H9 (cell line): ENCODE measurements at regions not wholly inside any gene's neighbourhood (a gene's known extent, or its start where the extent isn't known, plus 50 kb on each side); places are given as distances from the start of the nearest gene placed in this dataset.

ENCODE experiments used
- DNase-seq: peaks from one replicate; pipeline ENCODE4 v3.0.0-alpha.2; 2017
- H2AFZ ChIP-seq: one replicate; pipeline ENCODE4 v1.6.1; 2013; ENCODE audit warnings: mild to moderate bottlenecking, low read length, control low read depth, moderate library complexity
- H2AK5ac ChIP-seq: 2 replicates; pipeline ENCODE4 v1.6.1; 2013; ENCODE audit warnings: low read length, control low read depth, mixed read lengths; ENCODE audit not compliant: insufficient read length
- H2BK120ac ChIP-seq: one replicate; pipeline ENCODE4 v1.6.1; 2013; ENCODE audit warnings: low read depth, mild to moderate bottlenecking, low read length, control low read depth, inconsistent platforms; ENCODE audit not compliant: poor library complexity, severe bottlenecking
- H2BK12ac ChIP-seq: 2 replicates; pipeline ENCODE4 v1.6.1; 2013; ENCODE audit warnings: low read length, control low read depth, mixed read lengths, low read depth; ENCODE audit not compliant: insufficient read length
- H2BK15ac ChIP-seq: 2 replicates; pipeline ENCODE4 v1.6.1; 2013; ENCODE audit warnings: low read depth, low read length, control low read depth
- H2BK20ac ChIP-seq: one replicate; pipeline ENCODE4 v1.6.1; 2013; ENCODE audit warnings: low read depth, mild to moderate bottlenecking, low read length, control low read depth, inconsistent platforms; ENCODE audit not compliant: poor library complexity, severe bottlenecking
- H2BK5ac ChIP-seq: 2 replicates; pipeline ENCODE4 v1.6.1; 2013; ENCODE audit warnings: low read length, control low read depth, mixed read lengths; ENCODE audit not compliant: insufficient read length
- H3K14ac ChIP-seq: 2 replicates; pipeline ENCODE4 v1.6.1; 2013; ENCODE audit warnings: low read length, control low read depth; ENCODE audit not compliant: insufficient read depth
- H3K18ac ChIP-seq: 2 replicates; pipeline ENCODE4 v1.6.1; 2013; ENCODE audit warnings: low read depth, mild to moderate bottlenecking, mixed read lengths, low read length, control low read depth; ENCODE audit not compliant: insufficient read length
- H3K23ac ChIP-seq: 2 replicates; pipeline ENCODE4 v1.6.1; 2013; ENCODE audit warnings: low read length, control low read depth, mixed read lengths, low read depth; ENCODE audit not compliant: insufficient read length
- H3K23me2 ChIP-seq: 2 replicates; pipeline ENCODE4 v1.6.1; 2013; ENCODE audit warnings: low read depth, mild to moderate bottlenecking, mixed read lengths, low read length, control low read depth; ENCODE audit not compliant: insufficient read length, poor library complexity, severe bottlenecking
- H3K27ac ChIP-seq: 2 replicates; pipeline ENCODE4 v1.5.1; 2013; ENCODE audit warnings: low read length, control low read depth, mixed read lengths, low read depth; ENCODE audit not compliant: insufficient read length
- H3K27me3 ChIP-seq: 2 replicates; pipeline ENCODE4 v1.6.1; 2013; ENCODE audit warnings: low read length, control low read depth, inconsistent platforms; ENCODE audit not compliant: insufficient read depth
- H3K4ac ChIP-seq: 2 replicates; pipeline ENCODE4 v1.6.1; 2013; ENCODE audit warnings: low read depth, mild to moderate bottlenecking, control low read depth, inconsistent platforms, low read length, moderate library complexity
- H3K4me1 ChIP-seq: 2 replicates; pipeline ENCODE4 v1.6.1; 2013; ENCODE audit warnings: low read length, control low read depth, inconsistent platforms; ENCODE audit not compliant: insufficient read depth
- H3K4me2 ChIP-seq: 2 replicates; pipeline ENCODE4 v1.6.1; 2013; ENCODE audit warnings: low read length, control low read depth, mixed read lengths; ENCODE audit not compliant: insufficient read length, insufficient read depth
- H3K56ac ChIP-seq: 2 replicates; pipeline ENCODE4 v1.6.1; 2013; ENCODE audit warnings: low read depth, mild to moderate bottlenecking, mixed read lengths, low read length, control low read depth; ENCODE audit not compliant: insufficient read length
- H3K79me1 ChIP-seq: 2 replicates; pipeline ENCODE4 v1.6.1; 2013; ENCODE audit warnings: low read depth, mild to moderate bottlenecking, moderate library complexity, low read length, control low read depth, inconsistent platforms; ENCODE audit not compliant: insufficient read depth, poor library complexity, severe bottlenecking
- H3K79me2 ChIP-seq: 2 replicates; pipeline ENCODE4 v1.6.1; 2013; ENCODE audit warnings: low read length, control low read depth, inconsistent platforms; ENCODE audit not compliant: insufficient read depth
- H3K9ac ChIP-seq: 2 replicates; pipeline ENCODE4 v1.6.1; 2013; ENCODE audit warnings: low read length, control low read depth, mixed read lengths; ENCODE audit not compliant: insufficient read length; ENCODE audit errors: extremely low read depth
- H3K9me3 ChIP-seq: one replicate; pipeline ENCODE4 v1.6.1; 2013; ENCODE audit warnings: low read depth, low read length, inconsistent platforms; ENCODE audit not compliant: control insufficient read depth
- H3T11ph ChIP-seq: one replicate; pipeline ENCODE4 v1.6.1; 2013; ENCODE audit warnings: mild to moderate bottlenecking, low read length, control low read depth, inconsistent platforms
- H4K20me1 ChIP-seq: one replicate; pipeline ENCODE4 v1.6.1; 2013; ENCODE audit not compliant: control insufficient read depth, insufficient read length, insufficient read depth
- H4K5ac ChIP-seq: 2 replicates; pipeline ENCODE4 v1.6.1; 2013; ENCODE audit warnings: low read depth, mild to moderate bottlenecking, mixed read lengths, low read length, control low read depth; ENCODE audit not compliant: insufficient read length
- H4K8ac ChIP-seq: replicated peaks from 2 replicates; pipeline ENCODE4 v1.6.1; 2013; ENCODE audit warnings: low read length, control low read depth, mixed read lengths, low read depth; ENCODE audit not compliant: insufficient read length
- H4K91ac ChIP-seq: 2 replicates; pipeline ENCODE4 v1.6.1; 2013; ENCODE audit warnings: low read depth, mild to moderate bottlenecking, moderate library complexity, mixed read lengths, low read length, control low read depth; ENCODE audit not compliant: insufficient read length
- H3K27ac Mint-ChIP-seq, 3 experiments: 2 replicates in 2 of 3; 3 replicates in 1 of 3; pipeline ENCODE4 v1.8.0; 2020 to 2021; ENCODE audit warnings: mixed read lengths in 3 of 3, mild to moderate bottlenecking in 1 of 3, moderate library complexity in 1 of 3
- H3K27me3 Mint-ChIP-seq: 2 replicates; pipeline ENCODE4 v1.8.0; 2021; ENCODE audit warnings: low read depth, mild to moderate bottlenecking, moderate library complexity, mixed read lengths
- H3K36me3 Mint-ChIP-seq, 3 experiments: 2 replicates in 2 of 3; 3 replicates in 1 of 3; pipeline ENCODE4 v1.8.0; 2020 to 2021; ENCODE audit warnings: low read depth in 3 of 3, mixed read lengths in 3 of 3; ENCODE audit not compliant: insufficient read depth in 1 of 3
- H3K4me1 Mint-ChIP-seq, 2 experiments: 2 replicates each; pipeline ENCODE4 v1.8.0; 2020; ENCODE audit warnings: mixed read lengths in 2 of 2
- H3K4me3 Mint-ChIP-seq, 2 experiments: 2 replicates in 1 of 2; 3 replicates in 1 of 2; pipeline ENCODE4 v1.8.0; 2020 to 2021; ENCODE audit warnings: mild to moderate bottlenecking in 2 of 2, mixed read lengths in 2 of 2, moderate library complexity in 1 of 2
- H3K9me3 Mint-ChIP-seq, 2 experiments: 2 replicates in 1 of 2; 3 replicates in 1 of 2; pipeline ENCODE4 v1.8.0; 2020; ENCODE audit warnings: mild to moderate bottlenecking in 2 of 2, mixed read lengths in 2 of 2, moderate library complexity in 1 of 2
- WGBS: extraction: QIAGEN DNeasy Blood & Tissue Kit; methylation state at CpG from one replicate; pipeline ENCODE4 v1.1.7; 2013; ENCODE audit warnings: missing lambda C conversion rate, low lambda C conversion rate, mixed read lengths; ENCODE audit not compliant: insufficient read length; ENCODE audit errors: extremely low coverage; 5-methylcytosine and 5-hydroxymethylcytosine counted together
- TF ChIP-seq, protein P1 (sequence below): fragments of 200-600 bp; sonication (generic); conservative IDR thresholded peaks from 3 replicates; pipeline ENCODE4 v1.8.0; 2021; ENCODE audit warnings: antibody characterized with exemption, mild to moderate bottlenecking

DNA sequence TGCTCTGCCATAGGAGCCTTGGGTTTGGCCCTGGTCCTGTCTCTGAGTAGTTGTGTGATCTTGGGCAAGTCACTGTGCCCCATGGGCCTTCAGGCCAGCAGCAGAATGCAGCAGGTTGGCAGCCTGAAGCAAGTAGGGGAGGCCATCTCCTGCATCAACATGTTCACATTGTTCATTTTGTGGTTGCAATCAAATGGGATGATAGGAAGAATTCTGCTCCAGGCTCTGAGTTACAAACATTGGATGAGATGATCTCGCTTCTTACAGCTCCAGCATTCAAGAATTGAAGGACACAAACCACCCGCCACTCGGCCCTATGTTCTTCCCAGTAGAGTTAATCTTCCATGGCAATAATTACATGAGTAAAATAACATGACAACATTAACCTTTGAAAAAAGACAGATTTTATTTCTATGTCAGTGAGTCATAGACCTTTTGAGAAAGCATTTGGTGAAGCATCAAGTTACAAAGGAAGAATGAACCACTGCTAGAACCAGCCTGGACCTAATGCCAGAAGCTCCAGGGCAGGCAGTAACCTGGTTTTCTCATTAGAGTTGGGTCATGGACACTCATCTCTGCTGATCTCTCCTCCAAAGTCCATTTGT lies 308.3 kb upstream of the NCAM1 start:
- H3K27ac Mint-ChIP-seq = no peak overlapping the region

More for the DNA sequence above, 308.3 kb upstream of the NCAM1 start:
- no peak overlapping the region for H2BK20ac ChIP-seq
- H2BK12ac ChIP-seq = no peak overlapping the region
- H4K5ac ChIP-seq = no peak overlapping the region
- no peak overlapping the region for H3K9ac ChIP-seq
- Mint-ChIP-seq H3K36me3 (no peaks in the 10 kb centered on the region; a peak in 1 of 7 replicates), H3K4me3 (no peak overlapping the region), H3K27me3 (peaks cover 1% of the 10 kb centered on the region), H3K4me1 (peaks cover 9 to 16% of the 10 kb centered on the region in 2 experiments), H3K9me3 (no peaks in the 10 kb centered on the region)
- TF ChIP-seq, protein P1, sequence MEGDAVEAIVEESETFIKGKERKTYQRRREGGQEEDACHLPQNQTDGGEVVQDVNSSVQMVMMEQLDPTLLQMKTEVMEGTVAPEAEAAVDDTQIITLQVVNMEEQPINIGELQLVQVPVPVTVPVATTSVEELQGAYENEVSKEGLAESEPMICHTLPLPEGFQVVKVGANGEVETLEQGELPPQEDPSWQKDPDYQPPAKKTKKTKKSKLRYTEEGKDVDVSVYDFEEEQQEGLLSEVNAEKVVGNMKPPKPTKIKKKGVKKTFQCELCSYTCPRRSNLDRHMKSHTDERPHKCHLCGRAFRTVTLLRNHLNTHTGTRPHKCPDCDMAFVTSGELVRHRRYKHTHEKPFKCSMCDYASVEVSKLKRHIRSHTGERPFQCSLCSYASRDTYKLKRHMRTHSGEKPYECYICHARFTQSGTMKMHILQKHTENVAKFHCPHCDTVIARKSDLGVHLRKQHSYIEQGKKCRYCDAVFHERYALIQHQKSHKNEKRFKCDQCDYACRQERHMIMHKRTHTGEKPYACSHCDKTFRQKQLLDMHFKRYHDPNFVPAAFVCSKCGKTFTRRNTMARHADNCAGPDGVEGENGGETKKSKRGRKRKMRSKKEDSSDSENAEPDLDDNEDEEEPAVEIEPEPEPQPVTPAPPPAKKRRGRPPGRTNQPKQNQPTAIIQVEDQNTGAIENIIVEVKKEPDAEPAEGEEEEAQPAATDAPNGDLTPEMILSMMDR = no peak
- no peaks in the 10 kb centered on the region for H4K20me1 ChIP-seq
- H3K79me2 ChIP-seq = no peaks in the 10 kb centered on the region
- H3K4me1 ChIP-seq = peaks cover 4% of the 10 kb centered on the region; the same call in 1 of the 2 replicates
- H3K4me2 ChIP-seq = no peak overlapping the region
- H3T11ph ChIP-seq = no peak overlapping the region
- no peak overlapping the region for H3K56ac ChIP-seq
- H2BK5ac ChIP-seq = no peak overlapping the region
- no peaks in the 10 kb centered on the region for H3K79me1 ChIP-seq
- no CpG with 5 or more reads among the region's 3 CpGs for WGBS
- no peak overlapping the region for H2AK5ac ChIP-seq
- H3K9me3 ChIP-seq = no peaks in the 10 kb centered on the region
- DNase-seq = no peak
- no peak overlapping the region for H2BK120ac ChIP-seq
- H2BK15ac ChIP-seq = no peak overlapping the region
- no peak overlapping the region for H3K18ac ChIP-seq
- H3K27me3 ChIP-seq = no peaks in the 10 kb centered on the region
- no peak overlapping the region for H3K23ac ChIP-seq
- no peak overlapping the region for H3K14ac ChIP-seq
- H4K91ac ChIP-seq = no peak overlapping the region
- no peaks in the 10 kb centered on the region for H3K23me2 ChIP-seq
- H3K4ac ChIP-seq = no peak overlapping the region
- no peak overlapping the region for H3K27ac ChIP-seq
- H2AFZ ChIP-seq = no peak overlapping the region
- H4K8ac ChIP-seq = no peak overlapping the region
